Heart left ventricle (tissue), 13 donors: ENCODE measurements at regions not wholly inside any gene's neighbourhood (a gene's known extent, or its start where the extent isn't known, plus 50 kb on each side); places are given as distances from the start of the nearest gene placed in this dataset.

Experiments
- CTCF ChIP-seq, 12 donors: fragments of 200-600 bp; sonication (generic) in 4 of 12; IDR thresholded peaks; one replicate each; pipeline versions ENCODE4 v1.5.0 to v1.8.0; 2018 to 2022; ENCODE audit warnings: antibody characterized with exemption in 12 of 12, mild to moderate bottlenecking in 5 of 12
- POLR2A ChIP-seq, 2 donors: fragments of 450-650 bp; IDR thresholded peaks; one replicate each; pipeline ENCODE4 v1.6.1; 2017; ENCODE audit warnings: antibody characterized with exemption in 2 of 2, mild to moderate bottlenecking in 2 of 2, moderate library complexity in 2 of 2
- donor health status: ischemic (EF 13 %, LVEDD 7.1; RV severe dilation, severe dysfunction).
- donor health status: DM: no; HTN: yes; CAD: no.
- donor health status: DM: no; HTN: no; CAD: no.
- donor health status: ischemic (EF 25% LVEDD 6.9; RV normal size, moderate dysfunction).
- donor health status: ischemic (EF 25% LVEDD 5.7; RV mildly dilated, moderate dysfunction).
- donor health status: ischemic (EF 35%, LVEDD 5.7; RV mildly dilated, moderate dysfunction).
- donor health status: nonischemic (EF 11% LVEDD 7.7; RV severe dilation, severe dysfunction).
- donor health status: DM: yes; HTN: yes; CAD: no.
- donor health status: PGD.
- donor health status: ischemic (EF 29% LVEDD 5.4; RV normal size, mild dysfunction).
- donor health status: nonischemic (EF 23%, LVEDD 6.1; RV moderate dilation, normal function).

DNA sequence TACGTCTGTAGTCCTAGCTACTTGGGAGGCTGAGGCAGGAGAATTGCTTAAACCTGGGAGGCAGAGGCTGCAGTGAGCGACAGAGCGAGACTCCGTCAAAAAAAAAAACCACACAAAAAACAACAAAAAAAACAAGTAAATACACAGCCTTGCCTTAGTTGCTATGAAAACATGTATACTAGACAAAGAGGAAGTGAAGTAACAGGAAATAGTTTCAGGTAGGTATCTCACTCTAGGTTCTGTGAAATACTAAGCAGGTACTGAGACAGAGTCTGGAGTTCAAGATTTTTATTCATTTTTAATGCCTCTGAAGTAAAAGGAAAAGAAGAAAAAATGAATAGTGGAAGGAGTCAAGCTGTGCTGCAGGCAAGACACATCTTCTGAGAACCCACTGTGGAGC is 687.9 kb upstream of the RGMB start:
- TF ChIP-seq CTCF (IDR thresholded peaks at IDR 0.05), result no peak
- no peak for TF ChIP-seq POLR2A (IDR thresholded peaks at IDR 0.05)
